ENCODE measurements at regions not wholly inside any gene's neighbourhood (a gene's known extent, or its start where the extent isn't known, plus 50 kb on each side); places are given as distances from the start of the nearest gene placed in this dataset.

GRCh38 chr4:26126143-26126718 is 194.6 kb upstream of the RBPJ start (continued):
- peak; percentile 59; the same call in 1 of the 2 replicates for TF ChIP-seq NFYB (IDR thresholded peaks at IDR 0.05; ENCODE audit: insufficient read depth, low read depth, low read length)
- TF ChIP-seq ATF2 (IDR thresholded peaks at IDR 0.05; ENCODE audit: low read length) = peak; percentile 41; the same call in 1 of the 2 replicates
- peak; percentile 41; the same call in 1 of the 2 replicates for TF ChIP-seq NFIC (IDR thresholded peaks at IDR 0.05; ENCODE audit: low read depth, low read length)
- peak; percentile 45; the same call in 1 of the 2 replicates for TF ChIP-seq ATF3 (IDR thresholded peaks at IDR 0.05; ENCODE audit: borderline replicate concordance, extremely low read depth, low read depth, low read length)
- no peak for TF ChIP-seq DPF2 (IDR thresholded peaks at IDR 0.05)
- no peak for TF ChIP-seq NFXL1 (IDR thresholded peaks at IDR 0.05; ENCODE audit: borderline replicate concordance)

GRCh38 chr4:26126994-26127393 is 193.8 kb upstream of the RBPJ start:
- no TSS peak for BruUV-seq (replicated peaks)
- TF ChIP-seq BMI1 (IDR thresholded peaks at IDR 0.05; ENCODE audit: borderline replicate concordance) = no peak
- TF ChIP-seq MEF2B (IDR thresholded peaks at IDR 0.05; ENCODE audit: partially characterized antibody, poor library complexity, severe bottlenecking) = no peak
- TF ChIP-seq NBN (IDR thresholded peaks at IDR 0.05) = no peak
- TF ChIP-seq ZBTB4 (CRISPR knock-in tag; IDR thresholded peaks at IDR 0.05) = no peak
- TF ChIP-seq SREBF2 (IDR thresholded peaks at IDR 0.05; ENCODE audit: low read length) = no peak
- TF ChIP-seq EED (IDR thresholded peaks at IDR 0.05; ENCODE audit: low read depth) = no peak
- TF ChIP-seq SIN3A (IDR thresholded peaks at IDR 0.05; ENCODE audit: low read depth, low read length) = no peak
- TF ChIP-seq BCLAF1 (IDR thresholded peaks at IDR 0.05) = no peak
- TF ChIP-seq JUNB (IDR thresholded peaks at IDR 0.05) = no peak
- no peak for TF ChIP-seq POU2F2 (IDR thresholded peaks at IDR 0.05; ENCODE audit: borderline replicate concordance, low read depth, low read length)

More at GRCh38 chr4:26126994-26127393, 193.8 kb upstream of the RBPJ start:
- H3K4me1 ChIP-seq (ENCODE audit: control insufficient read depth, insufficient read depth, low read length) = peaks cover 36% of the 10 kb centered on the region
- H3K9me3 ChIP-seq (replicated peaks; ENCODE audit: control insufficient read depth, insufficient read depth, low read length) = peaks cover 13% of the 10 kb centered on the region
- DNase-seq (ENCODE audit: low read depth, low spot score) (no peak), FAIRE-seq (no peak), ATAC-seq (no peak)
- no peak overlapping the region for H3K27ac ChIP-seq (ENCODE audit: control insufficient read depth, insufficient read depth)
- RAD21 ChIA-PET (ENCODE audit: unreplicated experiment) = no interaction called here
- peak overlapping the region; percentile 26 for H3K4me2 ChIP-seq (ENCODE audit: control insufficient read depth, insufficient read depth)
- SMC1A ChIA-PET (ENCODE audit: uncharacterized antibody, unreplicated experiment) = interaction anchor here (1.4 to 3.3 kb wide), 3 partner anchors 16 to 44 kb away, joined by 5 to 13 read pairs (median 10); no protein-coding TSS in a partner anchor
- no peak overlapping the region for H3K9ac ChIP-seq (ENCODE audit: control insufficient read depth, insufficient read depth, low read length)
- POLR2A ChIA-PET = interaction anchor here (1.0 to 1.7 kb wide), 2 partner anchors 38 to 48 kb away, joined by 3 to 4 read pairs; no protein-coding TSS in a partner anchor
- H3K79me2 ChIP-seq (ENCODE audit: control insufficient read depth, insufficient read depth, low read length) = no peaks in the 10 kb centered on the region
- in situ Hi-C loops (cut with MboI) (no loop called here), intact Hi-C loops (cut with micrococcal nuclease; ENCODE audit: unreplicated experiment) (no loop called here)
- H3K4me3 ChIP-seq = no peak overlapping the region
- CTCF ChIA-PET = interaction anchor here (1.0 to 1.9 kb wide), 4 partner anchors 37 to 198 kb away, joined by 3 to 4 read pairs (median 3); no protein-coding TSS in a partner anchor
- no peaks in the 10 kb centered on the region for H4K20me1 ChIP-seq (ENCODE audit: control insufficient read depth, insufficient read depth)
- no peak overlapping the region for H2AFZ ChIP-seq (ENCODE audit: control insufficient read depth, low read depth, low read length)
- no peaks in the 10 kb centered on the region for H3K36me3 ChIP-seq (ENCODE audit: control insufficient read depth in 2 of 2, insufficient read depth in 2 of 2, low read length in 1 of 2)
- H3K27me3 ChIP-seq (replicated peaks in 1 of 2; ENCODE audit: control insufficient read depth in 2 of 2, insufficient read depth in 2 of 2, low read length in 1 of 2) = no peaks in the 10 kb centered on the region
- 97% methylated on average over 4 of the region's 4 CpGs for WGBS (ENCODE audit: insufficient coverage, insufficient replicate concordance, low lambda C conversion rate, missing lambda C conversion rate)
